ENCODE measurements at regions not wholly inside any gene's neighbourhood (a gene's known extent, or its start where the extent isn't known, plus 50 kb on each side); places are given as distances from the start of the nearest gene placed in this dataset.

DNA sequence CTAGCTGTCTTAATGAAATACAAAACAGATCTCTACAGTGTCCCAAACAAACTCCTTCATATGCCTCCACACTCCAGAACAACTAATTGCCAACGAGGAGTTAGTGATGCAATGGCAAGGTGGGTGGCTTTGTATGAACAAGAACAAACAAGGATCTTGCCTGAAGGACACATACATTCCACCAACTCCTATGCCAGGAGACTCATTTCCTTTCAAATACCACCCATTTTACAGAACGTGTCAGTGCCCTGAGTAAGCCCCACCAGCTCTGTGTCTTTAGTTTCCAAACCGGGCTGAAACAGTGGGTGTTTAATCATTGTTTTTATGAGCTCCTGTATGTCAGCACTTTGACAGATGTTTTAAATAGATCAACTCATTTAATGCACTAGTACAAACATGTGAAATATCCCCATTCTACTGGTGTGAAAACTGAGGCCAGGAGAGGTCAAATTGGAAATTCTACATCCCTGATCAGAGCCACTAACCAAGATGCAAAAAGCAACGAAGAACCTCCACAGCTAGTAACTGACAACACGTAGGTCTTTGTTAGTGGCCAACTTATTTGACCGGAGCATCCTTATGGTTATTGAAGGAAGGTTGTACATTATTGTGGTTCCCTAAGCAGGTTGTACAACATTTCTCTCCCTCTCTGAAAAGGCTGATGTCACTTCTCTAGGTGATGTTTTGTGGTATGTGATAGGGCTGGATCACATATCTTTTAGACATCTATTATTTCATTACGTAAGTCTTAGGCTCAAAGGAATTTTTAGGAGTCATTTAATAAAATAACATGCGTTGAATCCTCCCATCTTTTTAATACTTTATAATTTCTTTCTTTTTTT lies 534.9 kb upstream of the TNP1 start:
- FAIRE-seq (peak; percentile 93), DNase-seq (ENCODE audit: low read depth) (peak; percentile 98)
- Histone ChIP-seq H3K27me3 (ENCODE audit: control insufficient read depth, insufficient read depth, low read length) (no peaks in the 10 kb centered on the region), H3K36me3 (ENCODE audit: control insufficient read depth, insufficient read depth, low read length) (no peaks in the 10 kb centered on the region), H3K4me3 (ENCODE audit: low read depth, low read length) (no peak overlapping the region)
- TF ChIP-seq, protein P1, sequence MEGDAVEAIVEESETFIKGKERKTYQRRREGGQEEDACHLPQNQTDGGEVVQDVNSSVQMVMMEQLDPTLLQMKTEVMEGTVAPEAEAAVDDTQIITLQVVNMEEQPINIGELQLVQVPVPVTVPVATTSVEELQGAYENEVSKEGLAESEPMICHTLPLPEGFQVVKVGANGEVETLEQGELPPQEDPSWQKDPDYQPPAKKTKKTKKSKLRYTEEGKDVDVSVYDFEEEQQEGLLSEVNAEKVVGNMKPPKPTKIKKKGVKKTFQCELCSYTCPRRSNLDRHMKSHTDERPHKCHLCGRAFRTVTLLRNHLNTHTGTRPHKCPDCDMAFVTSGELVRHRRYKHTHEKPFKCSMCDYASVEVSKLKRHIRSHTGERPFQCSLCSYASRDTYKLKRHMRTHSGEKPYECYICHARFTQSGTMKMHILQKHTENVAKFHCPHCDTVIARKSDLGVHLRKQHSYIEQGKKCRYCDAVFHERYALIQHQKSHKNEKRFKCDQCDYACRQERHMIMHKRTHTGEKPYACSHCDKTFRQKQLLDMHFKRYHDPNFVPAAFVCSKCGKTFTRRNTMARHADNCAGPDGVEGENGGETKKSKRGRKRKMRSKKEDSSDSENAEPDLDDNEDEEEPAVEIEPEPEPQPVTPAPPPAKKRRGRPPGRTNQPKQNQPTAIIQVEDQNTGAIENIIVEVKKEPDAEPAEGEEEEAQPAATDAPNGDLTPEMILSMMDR (IDR thresholded peaks at IDR 0.05; ENCODE audit: insufficient read depth, low read length, severe bottlenecking): no peak

DNA sequence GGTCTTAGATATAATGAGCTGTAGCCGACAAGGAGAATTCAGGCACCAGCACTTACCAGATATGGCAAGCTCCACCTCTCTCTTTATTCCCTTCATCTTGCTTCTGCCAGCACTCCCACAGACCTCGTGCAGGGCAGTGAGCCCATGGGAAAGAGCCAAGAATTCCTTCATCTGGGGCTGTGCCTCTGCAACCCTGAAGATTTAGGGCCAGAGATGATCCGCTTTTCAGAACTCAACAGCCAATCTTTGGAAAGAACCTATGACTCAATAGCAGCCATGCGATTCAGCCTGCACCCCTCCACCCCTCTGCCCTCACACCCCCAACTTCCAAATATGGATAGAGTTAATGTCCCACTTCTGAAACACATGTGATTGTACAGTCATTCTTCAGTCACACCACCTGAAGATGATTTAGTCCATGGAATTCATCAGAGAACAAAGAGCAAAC lies 533.7 kb upstream of the TNP1 start:
- FAIRE-seq (peak; percentile 91), DNase-seq (ENCODE audit: low read depth) (peak; percentile 97)
- Histone ChIP-seq H3K4me3 (ENCODE audit: low read depth, low read length) (no peak overlapping the region), H3K27me3 (ENCODE audit: control insufficient read depth, insufficient read depth, low read length) (no peaks in the 10 kb centered on the region), H3K36me3 (ENCODE audit: control insufficient read depth, insufficient read depth, low read length) (no peaks in the 10 kb centered on the region)
- TF ChIP-seq, protein P1 (IDR thresholded peaks at IDR 0.05; ENCODE audit: insufficient read depth, low read length, severe bottlenecking): no peak

DNA sequence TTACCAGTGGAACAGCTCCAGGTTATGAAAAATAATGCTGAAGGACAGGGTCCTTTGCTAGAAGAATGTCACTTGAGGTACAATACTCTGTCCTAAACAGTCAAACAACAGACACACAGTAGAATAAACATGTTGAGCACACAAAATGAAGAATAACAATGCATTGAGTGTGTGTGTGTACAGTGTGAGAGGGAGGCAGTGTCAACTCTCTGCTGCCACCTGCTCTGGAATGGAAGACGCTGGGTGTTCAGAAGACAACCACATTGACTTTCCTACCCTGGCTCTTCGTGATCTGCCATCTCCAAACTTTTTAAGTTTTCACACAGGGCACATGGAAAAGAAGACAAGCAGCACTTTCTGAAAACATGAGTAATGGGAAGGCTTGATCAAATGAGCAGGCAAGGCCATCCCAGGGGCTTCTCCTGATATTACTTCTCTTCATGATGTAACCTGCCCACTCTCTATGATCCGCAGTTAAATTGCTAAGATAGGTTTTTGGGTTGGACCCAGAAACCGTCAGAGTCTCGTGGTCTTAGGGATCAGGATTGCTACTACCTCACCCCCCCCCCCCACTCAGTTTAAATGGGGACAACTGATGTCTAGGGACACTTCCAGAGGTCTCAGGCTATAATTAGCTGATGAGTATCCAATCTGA lies 533.2 kb upstream of the TNP1 start:
- DNase-seq (ENCODE audit: low read depth) (no peak), FAIRE-seq (no peak)
- H3K36me3 ChIP-seq (ENCODE audit: control insufficient read depth, insufficient read depth, low read length): no peaks in the 10 kb centered on the region
- TF ChIP-seq, protein P1 (IDR thresholded peaks at IDR 0.05; ENCODE audit: insufficient read depth, low read length, severe bottlenecking): no peak
- H3K4me3 ChIP-seq (ENCODE audit: low read depth, low read length): no peak overlapping the region
- no peaks in the 10 kb centered on the region for H3K27me3 ChIP-seq (ENCODE audit: control insufficient read depth, insufficient read depth, low read length)

DNA sequence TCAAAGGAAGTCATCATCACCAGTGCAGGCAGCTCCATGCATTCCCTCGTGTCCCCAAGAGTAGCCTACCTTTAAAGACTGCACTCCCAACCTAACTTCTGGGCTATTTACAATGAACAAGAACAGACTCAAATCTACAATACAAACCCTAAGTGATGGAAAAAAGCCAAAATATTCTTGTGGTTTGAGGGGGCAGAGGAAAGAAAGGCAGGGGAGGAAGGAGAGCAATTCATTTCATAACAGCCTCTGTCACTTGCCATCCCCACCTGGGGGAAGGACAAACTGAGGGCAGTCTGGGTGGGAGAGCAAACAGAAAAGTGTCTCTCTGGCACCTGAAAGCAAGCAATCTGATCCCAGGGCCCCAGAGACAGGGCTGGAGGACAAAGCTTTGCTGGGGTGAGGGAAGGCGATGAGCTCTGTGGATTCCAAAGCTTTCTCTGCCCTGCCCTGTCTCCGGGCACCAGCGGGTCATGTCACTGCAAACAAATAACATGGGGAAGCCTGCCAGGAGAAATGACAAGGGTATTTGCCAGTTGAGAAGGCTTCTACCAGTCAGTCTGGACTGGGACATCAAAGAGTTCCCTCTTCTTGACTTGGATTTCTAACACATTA lies 528.0 kb upstream of the TNP1 start:
- DNase-seq (ENCODE audit: low read depth) (no peak), FAIRE-seq (no peak)
- TF ChIP-seq, protein P1 (IDR thresholded peaks at IDR 0.05; ENCODE audit: insufficient read depth, low read length, severe bottlenecking): no peak
- no peaks in the 10 kb centered on the region for H3K36me3 ChIP-seq (ENCODE audit: control insufficient read depth, insufficient read depth, low read length)
- no peaks in the 10 kb centered on the region for H3K27me3 ChIP-seq (ENCODE audit: control insufficient read depth, insufficient read depth, low read length)
- no peak overlapping the region for H3K4me3 ChIP-seq (ENCODE audit: low read depth, low read length)

DNA sequence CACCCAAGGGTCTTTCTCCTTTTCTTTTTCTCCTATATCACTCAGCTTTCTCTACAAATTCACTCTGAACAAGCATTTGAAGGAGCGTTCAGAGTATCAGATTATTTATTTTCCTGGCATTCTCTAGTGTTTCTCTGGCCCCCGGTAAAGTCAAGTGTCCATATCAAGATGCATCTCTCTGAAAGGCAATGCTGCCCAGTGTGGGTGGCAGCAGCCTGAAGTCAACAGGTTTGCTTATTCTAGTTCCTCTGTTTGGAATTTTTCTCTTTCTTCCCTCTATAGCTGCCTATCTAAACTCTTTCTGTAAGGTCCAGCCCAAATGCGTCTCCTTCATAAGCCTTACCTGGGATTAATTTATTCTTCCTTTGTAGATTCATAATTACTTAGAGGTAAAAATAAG lies 526.2 kb upstream of the TNP1 start:
- TF ChIP-seq, protein P1 (IDR thresholded peaks at IDR 0.05; ENCODE audit: insufficient read depth, low read length, severe bottlenecking): no peak
- no peaks in the 10 kb centered on the region for H3K36me3 ChIP-seq (ENCODE audit: control insufficient read depth, insufficient read depth, low read length)
- FAIRE-seq (no peak), DNase-seq (ENCODE audit: low read depth) (no peak)
- H3K4me3 ChIP-seq (ENCODE audit: low read depth, low read length): no peak overlapping the region
- no peaks in the 10 kb centered on the region for H3K27me3 ChIP-seq (ENCODE audit: control insufficient read depth, insufficient read depth, low read length)

Data from bronchial epithelial cell (primary cell).